ENCODE measurements at regions not wholly inside any gene's neighbourhood (a gene's known extent, or its start where the extent isn't known, plus 50 kb on each side); places are given as distances from the start of the nearest gene placed in this dataset.

DNA sequence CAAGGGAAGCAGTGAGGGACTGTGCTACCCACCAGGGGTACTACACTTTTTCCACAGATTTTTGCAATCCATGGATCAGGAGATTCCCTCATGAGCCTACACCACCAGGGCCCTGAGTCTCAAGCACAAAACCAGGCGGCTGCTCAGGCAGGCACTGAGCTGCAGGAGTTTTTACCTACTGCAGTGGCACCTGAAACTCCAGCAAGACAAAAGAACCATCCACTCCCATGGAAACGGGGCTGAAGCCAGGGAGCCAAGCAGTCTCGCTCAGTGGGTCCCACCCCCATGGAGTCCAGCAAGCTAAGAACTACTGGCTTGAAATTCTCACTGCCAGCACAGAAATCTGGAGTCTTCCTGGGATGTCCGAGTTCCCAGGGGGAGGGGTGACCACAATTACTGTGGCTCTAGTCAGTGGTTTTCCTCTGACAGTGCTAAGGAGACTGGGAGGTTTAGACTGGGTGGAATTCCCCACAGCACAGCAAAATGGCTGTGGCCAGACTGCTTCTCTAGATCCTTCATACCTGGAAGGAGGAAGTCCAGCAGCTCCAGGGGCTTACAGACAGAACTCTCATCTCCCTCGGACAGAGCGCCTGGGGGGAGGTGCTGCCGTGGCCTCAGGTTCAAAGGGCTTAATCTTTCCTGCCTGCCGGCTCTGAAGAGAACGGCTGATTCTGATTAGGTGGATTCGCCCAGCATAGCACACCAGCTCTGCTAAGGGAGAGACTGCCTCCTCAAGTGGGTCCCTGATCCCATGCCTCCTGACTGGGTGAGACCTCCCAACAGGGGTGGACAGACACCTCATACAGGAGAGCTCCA is 437.8 kb downstream of the LTN1 start:
- intact Hi-C loops (cut with micrococcal nuclease; ENCODE audit: unreplicated experiment) = no loop called here
- no peaks in the 10 kb centered on the region for H3K4me1 ChIP-seq (ENCODE audit: insufficient read depth, low read length, poor library complexity, severe bottlenecking)
- no peaks in the 10 kb centered on the region for H3K9me3 ChIP-seq (ENCODE audit: low read depth, low read length, poor library complexity, severe bottlenecking)
- no peaks in the 10 kb centered on the region for H3K36me3 ChIP-seq (ENCODE audit: insufficient read depth, low read length, poor library complexity, severe bottlenecking)
- no peak for DNase-seq (ENCODE audit: low spot score)
- no peak for TF ChIP-seq EZH2 (IDR thresholded peaks at IDR 0.05; ENCODE audit: borderline replicate concordance, low read depth, low read length, poor library complexity, severe bottlenecking)
- TF ChIP-seq, protein P1, sequence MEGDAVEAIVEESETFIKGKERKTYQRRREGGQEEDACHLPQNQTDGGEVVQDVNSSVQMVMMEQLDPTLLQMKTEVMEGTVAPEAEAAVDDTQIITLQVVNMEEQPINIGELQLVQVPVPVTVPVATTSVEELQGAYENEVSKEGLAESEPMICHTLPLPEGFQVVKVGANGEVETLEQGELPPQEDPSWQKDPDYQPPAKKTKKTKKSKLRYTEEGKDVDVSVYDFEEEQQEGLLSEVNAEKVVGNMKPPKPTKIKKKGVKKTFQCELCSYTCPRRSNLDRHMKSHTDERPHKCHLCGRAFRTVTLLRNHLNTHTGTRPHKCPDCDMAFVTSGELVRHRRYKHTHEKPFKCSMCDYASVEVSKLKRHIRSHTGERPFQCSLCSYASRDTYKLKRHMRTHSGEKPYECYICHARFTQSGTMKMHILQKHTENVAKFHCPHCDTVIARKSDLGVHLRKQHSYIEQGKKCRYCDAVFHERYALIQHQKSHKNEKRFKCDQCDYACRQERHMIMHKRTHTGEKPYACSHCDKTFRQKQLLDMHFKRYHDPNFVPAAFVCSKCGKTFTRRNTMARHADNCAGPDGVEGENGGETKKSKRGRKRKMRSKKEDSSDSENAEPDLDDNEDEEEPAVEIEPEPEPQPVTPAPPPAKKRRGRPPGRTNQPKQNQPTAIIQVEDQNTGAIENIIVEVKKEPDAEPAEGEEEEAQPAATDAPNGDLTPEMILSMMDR (conservative IDR thresholded peaks at IDR 0.05; ENCODE audit: low read depth, low read length) = no peak
- ChIA-PET POLR2A (ENCODE audit: low non-redundant PET) (no interaction called here), CTCF (no interaction called here)
- H3K27me3 ChIP-seq (replicated peaks; ENCODE audit: insufficient read depth, low read depth, low read length, poor library complexity) = no peaks in the 10 kb centered on the region
- H3K27ac ChIP-seq (ENCODE audit: low read depth, low read length, poor library complexity, severe bottlenecking) = no peak overlapping the region
- no peak overlapping the region for H3K4me3 ChIP-seq (ENCODE audit: low read depth, low read length, poor library complexity, severe bottlenecking)
- BruUV-seq (replicated peaks) = no TSS peak

GRCh38 chr21:28550057-28550825 is 442.4 kb downstream of the LTN1 start:
- BruUV-seq (replicated peaks) = no TSS peak
- no peaks in the 10 kb centered on the region for H3K4me1 ChIP-seq (ENCODE audit: insufficient read depth, low read length, poor library complexity, severe bottlenecking)
- no peaks in the 10 kb centered on the region for H3K9me3 ChIP-seq (ENCODE audit: low read depth, low read length, poor library complexity, severe bottlenecking)
- H3K27ac ChIP-seq (ENCODE audit: low read depth, low read length, poor library complexity, severe bottlenecking) = no peak overlapping the region
- DNase-seq (ENCODE audit: low spot score) = no peak
- H3K27me3 ChIP-seq (replicated peaks; ENCODE audit: insufficient read depth, low read depth, low read length, poor library complexity) = no peaks in the 10 kb centered on the region
- CTCF ChIA-PET = no interaction called here
- POLR2A ChIA-PET (ENCODE audit: low non-redundant PET) = no interaction called here
- no peak overlapping the region for H3K4me3 ChIP-seq (ENCODE audit: low read depth, low read length, poor library complexity, severe bottlenecking)
- TF ChIP-seq EZH2 (IDR thresholded peaks at IDR 0.05; ENCODE audit: borderline replicate concordance, low read depth, low read length, poor library complexity, severe bottlenecking) = no peak
- TF ChIP-seq, protein P1 (conservative IDR thresholded peaks at IDR 0.05; ENCODE audit: low read depth, low read length) = no peak
- intact Hi-C loops (cut with micrococcal nuclease; ENCODE audit: unreplicated experiment) = no loop called here
- H3K36me3 ChIP-seq (ENCODE audit: insufficient read depth, low read length, poor library complexity, severe bottlenecking) = no peaks in the 10 kb centered on the region

- Histone ChIP-seq H3K4me3 (ENCODE audit: low read depth, low read length, poor library complexity, severe bottlenecking) (no peak overlapping the region), H3K9me3 (ENCODE audit: low read depth, low read length, poor library complexity, severe bottlenecking) (no peaks in the 10 kb centered on the region), H3K4me1 (ENCODE audit: insufficient read depth, low read length, poor library complexity, severe bottlenecking) (no peaks in the 10 kb centered on the region), H3K27ac (ENCODE audit: low read depth, low read length, poor library complexity, severe bottlenecking) (no peak overlapping the region), H3K36me3 (ENCODE audit: insufficient read depth, low read length, poor library complexity, severe bottlenecking) (no peaks in the 10 kb centered on the region), H3K27me3 (replicated peaks; ENCODE audit: insufficient read depth, low read depth, low read length, poor library complexity) (no peaks in the 10 kb centered on the region)
- intact Hi-C loops (cut with micrococcal nuclease; ENCODE audit: unreplicated experiment) = no loop called here
- BruUV-seq (replicated peaks) = no TSS peak
- CTCF ChIA-PET = no interaction called here
- TF ChIP-seq, protein P1 (conservative IDR thresholded peaks at IDR 0.05; ENCODE audit: low read depth, low read length) = no peak
- no peak for TF ChIP-seq EZH2 (IDR thresholded peaks at IDR 0.05; ENCODE audit: borderline replicate concordance, low read depth, low read length, poor library complexity, severe bottlenecking)
- POLR2A ChIA-PET (ENCODE audit: low non-redundant PET) = no interaction called here
- no peak for DNase-seq (ENCODE audit: low spot score)
These were observed 444.4 kb downstream of the LTN1 start for GRCh38 chr21:28548291-28548690.

Data from A673 (cell line).